ENCODE measurements at regions not wholly inside any gene's neighbourhood (a gene's known extent, or its start where the extent isn't known, plus 50 kb on each side); places are given as distances from the start of the nearest gene placed in this dataset.

- no peak for DNase-seq
- BruUV-seq (replicated peaks), result no TSS peak
- POLR2A ChIA-PET (ENCODE audit: unreplicated experiment), result no interaction called here
- Histone ChIP-seq H2AFZ (no peak overlapping the region), H4K20me1 (ENCODE audit: insufficient read depth) (no peaks in the 10 kb centered on the region), H3K4me2 (no peak overlapping the region), H3K27me3 (ENCODE audit: insufficient read depth, low read depth) (peaks cover 52% of the 10 kb centered on the region), H3K27ac (no peak overlapping the region), H3K79me2 (ENCODE audit: low read depth) (no peaks in the 10 kb centered on the region), H3K36me3 (ENCODE audit: low read depth) (no peaks in the 10 kb centered on the region), H3K4me3 (no peak overlapping the region), H3K9me2 (ENCODE audit: insufficient read depth) (no peaks in the 10 kb centered on the region), H3F3A (ENCODE audit: insufficient read depth, low read depth) (no peaks in the 10 kb centered on the region), H3K4me1 (replicated peaks; ENCODE audit: insufficient read depth) (no peaks in the 10 kb centered on the region), H3K9me3 (ENCODE audit: insufficient read depth, low read depth) (no peaks in the 10 kb centered on the region)
- TF ChIP-seq EZH2 (IDR thresholded peaks at IDR 0.05; ENCODE audit: low read depth) (no peak), CTCF (conservative IDR thresholded peaks at IDR 0.05) (no peak)
- CTCF ChIA-PET, result no interaction called here
- intact Hi-C loops (cut with micrococcal nuclease; ENCODE audit: unreplicated experiment), result no loop called here
Observed at GRCh38 chr16:80355335-80355734, 185.5 kb upstream of the DYNLRB2 start.

GRCh38 chr16:80350061-80350460, 190.7 kb upstream of the DYNLRB2 start:
- ChIA-PET POLR2A (ENCODE audit: unreplicated experiment) (no interaction called here), CTCF (no interaction called here)
- H2AFZ ChIP-seq, result no peak overlapping the region
- H3K9me2 ChIP-seq (ENCODE audit: insufficient read depth), result no peaks in the 10 kb centered on the region
- no peaks in the 10 kb centered on the region for H3K9me3 ChIP-seq (ENCODE audit: insufficient read depth, low read depth)
- intact Hi-C loops (cut with micrococcal nuclease; ENCODE audit: unreplicated experiment), result no loop called here
- H3F3A ChIP-seq (ENCODE audit: insufficient read depth, low read depth), result no peaks in the 10 kb centered on the region
- H3K4me2 ChIP-seq, result no peak overlapping the region
- no peak overlapping the region for H3K4me3 ChIP-seq
- no peaks in the 10 kb centered on the region for H4K20me1 ChIP-seq (ENCODE audit: insufficient read depth)
- H3K4me1 ChIP-seq (replicated peaks; ENCODE audit: insufficient read depth), result no peaks in the 10 kb centered on the region
- TF ChIP-seq EZH2 (IDR thresholded peaks at IDR 0.05; ENCODE audit: low read depth) (no peak), CTCF (conservative IDR thresholded peaks at IDR 0.05) (no peak)
- no peaks in the 10 kb centered on the region for H3K36me3 ChIP-seq (ENCODE audit: low read depth)
- no peak overlapping the region for H3K27ac ChIP-seq
- BruUV-seq (replicated peaks), result no TSS peak
- peaks cover 9% of the 10 kb centered on the region; the same call in 1 of the 2 replicates for H3K27me3 ChIP-seq (ENCODE audit: insufficient read depth, low read depth)
- DNase-seq, result no peak
- H3K79me2 ChIP-seq (ENCODE audit: low read depth), result no peaks in the 10 kb centered on the region

GRCh38 chr16:80347900-80348299, 192.9 kb upstream of the DYNLRB2 start:
- Histone ChIP-seq H3K4me3 (no peak overlapping the region), H3K36me3 (ENCODE audit: low read depth) (no peaks in the 10 kb centered on the region), H3K79me2 (ENCODE audit: low read depth) (no peaks in the 10 kb centered on the region), H3K27ac (no peak overlapping the region), H3K4me2 (no peak overlapping the region), H3K4me1 (replicated peaks; ENCODE audit: insufficient read depth) (no peaks in the 10 kb centered on the region), H4K20me1 (ENCODE audit: insufficient read depth) (no peaks in the 10 kb centered on the region), H3K9me3 (ENCODE audit: insufficient read depth, low read depth) (no peaks in the 10 kb centered on the region), H3K27me3 (ENCODE audit: insufficient read depth, low read depth) (peaks cover 7% of the 10 kb centered on the region; the same call in 1 of the 2 replicates), H3K9me2 (ENCODE audit: insufficient read depth) (no peaks in the 10 kb centered on the region), H2AFZ (no peak overlapping the region), H3F3A (ENCODE audit: insufficient read depth, low read depth) (no peaks in the 10 kb centered on the region)
- ChIA-PET POLR2A (ENCODE audit: unreplicated experiment) (no interaction called here), CTCF (no interaction called here)
- intact Hi-C loops (cut with micrococcal nuclease; ENCODE audit: unreplicated experiment), result no loop called here
- no peak for DNase-seq
- TF ChIP-seq EZH2 (IDR thresholded peaks at IDR 0.05; ENCODE audit: low read depth) (no peak), CTCF (conservative IDR thresholded peaks at IDR 0.05) (no peak)
- BruUV-seq (replicated peaks), result no TSS peak

Data from PC-9 (cell line).